HepG2 (cell line): ENCODE measurements at regions not wholly inside any gene's neighbourhood (a gene's known extent, or its start where the extent isn't known, plus 50 kb on each side); places are given as distances from the start of the nearest gene placed in this dataset.

Experiments used
- PRPF4 ChIP-seq: fragments of 200-400 bp; formaldehyde crosslinking; IDR thresholded peaks from 2 replicates; pipeline ENCODE4 v1.6.1; 2016; ENCODE audit warnings: low read length, low read depth; ENCODE audit not compliant: poor library complexity, severe bottlenecking
- ZNF629 ChIP-seq: sonication (generic); formaldehyde crosslinking; conservative IDR thresholded peaks from 2 replicates; pipeline ENCODE4 v1.5.0; 2020; ENCODE audit warnings: missing genetic modification reagents
- ZSCAN25 ChIP-seq: sonication (generic); formaldehyde crosslinking; IDR thresholded peaks from 2 replicates; pipeline ENCODE4 v1.8.0; 2022; ENCODE audit warnings: mild to moderate bottlenecking, missing genetic modification reagents
- ZSCAN29 ChIP-seq: sonication (generic); formaldehyde crosslinking; conservative IDR thresholded peaks from 2 replicates; pipeline ENCODE4 v1.4.0; 2020; ENCODE audit warnings: mild to moderate bottlenecking, missing genetic modification reagents
- TF ChIP-seq, protein P1 (sequence below): sonication (generic); formaldehyde crosslinking; IDR thresholded peaks from 2 replicates; pipeline ENCODE4 v1.5.0; 2020; ENCODE audit warnings: mild to moderate bottlenecking, missing genetic modification reagents, moderate library complexity

GRCh38 chr10:2980791-2981360 lies 86.5 kb upstream of the PFKP start:
- TF ChIP-seq, protein P1, sequence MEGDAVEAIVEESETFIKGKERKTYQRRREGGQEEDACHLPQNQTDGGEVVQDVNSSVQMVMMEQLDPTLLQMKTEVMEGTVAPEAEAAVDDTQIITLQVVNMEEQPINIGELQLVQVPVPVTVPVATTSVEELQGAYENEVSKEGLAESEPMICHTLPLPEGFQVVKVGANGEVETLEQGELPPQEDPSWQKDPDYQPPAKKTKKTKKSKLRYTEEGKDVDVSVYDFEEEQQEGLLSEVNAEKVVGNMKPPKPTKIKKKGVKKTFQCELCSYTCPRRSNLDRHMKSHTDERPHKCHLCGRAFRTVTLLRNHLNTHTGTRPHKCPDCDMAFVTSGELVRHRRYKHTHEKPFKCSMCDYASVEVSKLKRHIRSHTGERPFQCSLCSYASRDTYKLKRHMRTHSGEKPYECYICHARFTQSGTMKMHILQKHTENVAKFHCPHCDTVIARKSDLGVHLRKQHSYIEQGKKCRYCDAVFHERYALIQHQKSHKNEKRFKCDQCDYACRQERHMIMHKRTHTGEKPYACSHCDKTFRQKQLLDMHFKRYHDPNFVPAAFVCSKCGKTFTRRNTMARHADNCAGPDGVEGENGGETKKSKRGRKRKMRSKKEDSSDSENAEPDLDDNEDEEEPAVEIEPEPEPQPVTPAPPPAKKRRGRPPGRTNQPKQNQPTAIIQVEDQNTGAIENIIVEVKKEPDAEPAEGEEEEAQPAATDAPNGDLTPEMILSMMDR = no peak
- TF ChIP-seq ZSCAN29 (CRISPR knock-in tag) (no peak), ZNF629 (no peak), ZSCAN25 (CRISPR knock-in tag) (no peak), PRPF4 (no peak)
